Gastrocnemius medialis (tissue), 4 donors: ENCODE measurements at regions not wholly inside any gene's neighbourhood (a gene's known extent, or its start where the extent isn't known, plus 50 kb on each side); places are given as distances from the start of the nearest gene placed in this dataset.
"Not testable (repeated sequence)": the region's sequence is repeated elsewhere in the genome, so short reads cannot be mapped to it uniquely, and the experiment has no call there.

Source experiments
- ATAC-seq, 2 donors: fragments of 150-250 bp; one replicate each; pipeline ENCODE4 v1.9.1; 2016
- DNase-seq, 2 donors: peaks; one replicate each; pipeline ENCODE4 v3.0.0-alpha.2; 2019
- H3K27ac ChIP-seq, 4 donors: fragments of 200-600 bp; sonication (generic); 1 replicate in 1 of 4; 2 replicates in 3 of 4; pipeline ENCODE4 v1.5.1; 2016 to 2018; ENCODE audit warnings: mild to moderate bottlenecking in 2 of 4, moderate library complexity in 1 of 4
- H3K27me3 ChIP-seq, 3 donors: fragments of 200-600 bp; sonication (generic) in 2 of 3; 1 replicate in 1 of 3; 2 replicates in 2 of 3; pipeline versions ENCODE4 v1.5.1 to v1.6.0; 2016 to 2019; ENCODE audit warnings: mild to moderate bottlenecking in 1 of 3, moderate library complexity in 1 of 3
- H3K36me3 ChIP-seq, 2 donors: fragments of 200-600 bp; sonication (generic) in 1 of 2; one replicate each; pipeline ENCODE4 v1.5.1; 2017 to 2018
- H3K4me1 ChIP-seq, 2 donors: fragments of 200-600 bp; sonication (generic) in 1 of 2; one replicate each; pipeline ENCODE4 v1.5.1; 2016 to 2017; ENCODE audit warnings: mild to moderate bottlenecking in 2 of 2
- H3K4me3 ChIP-seq, 4 donors: fragments of 200-600 bp; sonication (generic) in 3 of 4; 1 replicate in 1 of 4; 2 replicates in 3 of 4; pipeline ENCODE4 v1.5.1; 2016 to 2019; ENCODE audit warnings: mild to moderate bottlenecking in 2 of 4
- H3K9me3 ChIP-seq, 3 donors: fragments of 200-600 bp; sonication (generic) in 2 of 3; 1 replicate in 1 of 3; 2 replicates in 2 of 3; pipeline ENCODE4 v1.5.1; 2016 to 2019
- CTCF ChIP-seq, 5 experiments: fragments of 450-650 bp in 3 of 5; fragments of 200-600 bp in 2 of 5; sonication (generic) in 2 of 5; IDR thresholded peaks in 4 of 5; conservative IDR thresholded peaks in 1 of 5; 1 replicate in 4 of 5; 2 replicates in 1 of 5; pipeline ENCODE4 v1.5.1; 2016 to 2019; ENCODE audit warnings: antibody characterized with exemption in 5 of 5, mild to moderate bottlenecking in 3 of 5, moderate library complexity in 3 of 5
- POLR2A ChIP-seq, 2 donors: fragments of 450-650 bp; IDR thresholded peaks; one replicate each; pipeline ENCODE4 v1.6.1; 2017; ENCODE audit warnings: antibody characterized with exemption in 2 of 2, mild to moderate bottlenecking in 2 of 2, moderate library complexity in 2 of 2
- in situ Hi-C, 4 donors: fragments of 200-750 bp; cut with MboI; loops; one replicate each; pipeline versions ENCODE4 v1.15.0 to v1.8.0; 2017; ENCODE audit warnings: low sequenced_read_pairs in 4 of 4
- intact Hi-C: fragments of 100-400 bp; cut with DNase I; formaldehyde crosslinking; loops from one replicate; pipeline ENCODE4 v1.15.1; 2023; ENCODE audit warnings: low total_unique reads

GRCh38 chr3:159488602-159489001, 500.0 kb upstream of the IL12A start:
- no peaks in the 10 kb centered on the region for H3K9me3 ChIP-seq
- no peak for ATAC-seq

GRCh38 chr3:159497361-159497760, 491.3 kb upstream of the IL12A start:
- Histone ChIP-seq H3K4me1 (no peaks in the 10 kb centered on the region), H3K9me3 (no peaks in the 10 kb centered on the region), H3K4me3 (no peak overlapping the region), H3K27me3 (no peaks in the 10 kb centered on the region), H3K27ac (no peak overlapping the region), H3K36me3 (no peaks in the 10 kb centered on the region)
- in situ Hi-C loops (no loop called here), intact Hi-C loops (no loop called here)
- TF ChIP-seq CTCF (IDR thresholded peaks at IDR 0.05 in 4 of 5, conservative IDR thresholded peaks at IDR 0.05 in 1 of 5) = no peak
- no peak for TF ChIP-seq POLR2A (IDR thresholded peaks at IDR 0.05)
- DNase-seq (no peak), ATAC-seq (no peak)

More at GRCh38 chr3:159488602-159489001, 500.0 kb upstream of the IL12A start:
- Histone ChIP-seq H3K4me1 (no peaks in the 10 kb centered on the region), H3K4me3 (no peak overlapping the region), H3K27ac (no peak overlapping the region), H3K27me3 (no peaks in the 10 kb centered on the region), H3K36me3 (no peaks in the 10 kb centered on the region)
- in situ Hi-C loops (no loop called here), intact Hi-C loops (no loop called here)
- no peak for DNase-seq
- TF ChIP-seq POLR2A (IDR thresholded peaks at IDR 0.05) = no peak
- no peak for TF ChIP-seq CTCF (IDR thresholded peaks at IDR 0.05 in 4 of 5, conservative IDR thresholded peaks at IDR 0.05 in 1 of 5)

- no peaks in the 10 kb centered on the region for H3K9me3 ChIP-seq
- intact Hi-C loops (no loop called here), in situ Hi-C loops (no loop called here)
- no peak overlapping the region for H3K4me3 ChIP-seq
- no peaks in the 10 kb centered on the region for H3K36me3 ChIP-seq
- no peak for DNase-seq
- no peak overlapping the region for H3K27ac ChIP-seq
- TF ChIP-seq CTCF (IDR thresholded peaks at IDR 0.05 in 4 of 5, conservative IDR thresholded peaks at IDR 0.05 in 1 of 5) (no peak), POLR2A (IDR thresholded peaks at IDR 0.05) (no peak)
- no peaks in the 10 kb centered on the region for H3K4me1 ChIP-seq
- H3K27me3 ChIP-seq = no peaks in the 10 kb centered on the region
- no peak for ATAC-seq
These were observed 489.4 kb upstream of the IL12A start for GRCh38 chr3:159499031-159499793.

DNA sequence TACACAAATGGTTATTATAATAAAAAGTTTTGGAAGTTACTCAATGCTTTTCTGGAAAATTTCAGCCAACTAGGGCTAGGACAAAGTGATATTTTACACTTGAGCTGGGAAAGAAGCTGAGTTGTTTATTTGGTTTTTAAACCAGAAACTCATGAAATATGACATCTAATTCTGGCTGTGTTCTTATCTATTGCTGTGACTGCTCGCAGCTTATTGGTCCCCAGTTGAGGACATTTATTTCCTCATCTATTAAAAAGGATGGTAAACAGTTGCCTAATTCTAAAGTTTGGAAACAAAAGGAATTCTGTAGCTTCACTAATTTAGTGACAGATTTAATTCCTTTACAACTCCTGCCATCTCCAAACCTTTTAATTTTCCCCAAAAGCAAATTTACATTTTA, 487.6 kb upstream of the IL12A start:
- no peak for TF ChIP-seq POLR2A (IDR thresholded peaks at IDR 0.05)
- TF ChIP-seq CTCF (IDR thresholded peaks at IDR 0.05 in 4 of 5, conservative IDR thresholded peaks at IDR 0.05 in 1 of 5) = no peak
- ATAC-seq (no peak), DNase-seq (no peak)
- in situ Hi-C loops (no loop called here), intact Hi-C loops (no loop called here)
- H3K4me1 ChIP-seq = no peaks in the 10 kb centered on the region
- no peaks in the 10 kb centered on the region for H3K9me3 ChIP-seq
- no peaks in the 10 kb centered on the region for H3K27me3 ChIP-seq
- H3K36me3 ChIP-seq = no peaks in the 10 kb centered on the region
- no peak overlapping the region for H3K4me3 ChIP-seq
- H3K27ac ChIP-seq = no peak overlapping the region

- Histone ChIP-seq H3K27me3 (no peaks in the 10 kb centered on the region), H3K4me3 (no peak overlapping the region), H3K36me3 (no peaks in the 10 kb centered on the region), H3K9me3 (no peaks in the 10 kb centered on the region), H3K27ac (no peak overlapping the region), H3K4me1 (no peaks in the 10 kb centered on the region)
- ATAC-seq (no peak), DNase-seq (no peak)
- in situ Hi-C loops = no loop called here
- no peak for TF ChIP-seq CTCF (IDR thresholded peaks at IDR 0.05 in 4 of 5, conservative IDR thresholded peaks at IDR 0.05 in 1 of 5)
- no peak for TF ChIP-seq POLR2A (IDR thresholded peaks at IDR 0.05)
- intact Hi-C loops = no loop called here
These were observed 485.6 kb upstream of the IL12A start for GRCh38 chr3:159502986-159503385.

- ATAC-seq, in situ Hi-C loops, H3K36me3 ChIP-seq, intact Hi-C loops, H3K27me3 ChIP-seq, H3K27ac ChIP-seq, H3K4me1 ChIP-seq, DNase-seq, H3K4me3 ChIP-seq, H3K9me3 ChIP-seq: not testable (repeated sequence)
These were observed 477.6 kb upstream of the IL12A start for GRCh38 chr3:159510988-159511387.
